HG02885 (cell line): ENCODE measurements at regions not wholly inside any gene's neighbourhood (a gene's known extent, or its start where the extent isn't known, plus 50 kb on each side); places are given as distances from the start of the nearest gene placed in this dataset.

ENCODE experiments used
- ATAC-seq: cut with Tn5 transposase; IDR thresholded peaks from one replicate; pipeline ENCODE4 v1.9.1; 2021; ENCODE audit warnings: mild to moderate bottlenecking; ENCODE audit not compliant: unreplicated experiment, poor library complexity

DNA sequence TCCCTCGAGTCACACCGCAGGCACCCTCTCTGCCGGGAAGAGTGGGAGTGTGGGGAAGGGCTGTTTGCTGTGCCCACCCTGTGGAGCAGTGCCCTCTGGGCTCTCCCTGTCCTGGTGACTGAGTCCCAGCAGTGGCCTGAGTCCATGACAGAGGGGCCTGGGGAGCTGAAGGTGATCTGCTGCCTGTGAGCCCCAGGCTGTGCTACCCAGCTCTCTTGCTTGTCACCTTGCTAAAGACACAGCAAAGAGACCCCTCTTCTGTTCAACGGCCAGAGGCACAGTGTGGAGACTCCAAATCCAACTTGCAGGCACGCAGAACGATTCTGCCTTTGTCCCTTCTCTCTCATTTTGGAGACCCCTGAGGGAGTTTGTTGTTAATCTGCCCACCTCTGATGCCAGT is 232.6 kb downstream of the OPA1 start:
- ATAC-seq: no peak

GRCh38 chr3:193826159-193826795 is 233.3 kb downstream of the OPA1 start:
- no peak for ATAC-seq

DNA sequence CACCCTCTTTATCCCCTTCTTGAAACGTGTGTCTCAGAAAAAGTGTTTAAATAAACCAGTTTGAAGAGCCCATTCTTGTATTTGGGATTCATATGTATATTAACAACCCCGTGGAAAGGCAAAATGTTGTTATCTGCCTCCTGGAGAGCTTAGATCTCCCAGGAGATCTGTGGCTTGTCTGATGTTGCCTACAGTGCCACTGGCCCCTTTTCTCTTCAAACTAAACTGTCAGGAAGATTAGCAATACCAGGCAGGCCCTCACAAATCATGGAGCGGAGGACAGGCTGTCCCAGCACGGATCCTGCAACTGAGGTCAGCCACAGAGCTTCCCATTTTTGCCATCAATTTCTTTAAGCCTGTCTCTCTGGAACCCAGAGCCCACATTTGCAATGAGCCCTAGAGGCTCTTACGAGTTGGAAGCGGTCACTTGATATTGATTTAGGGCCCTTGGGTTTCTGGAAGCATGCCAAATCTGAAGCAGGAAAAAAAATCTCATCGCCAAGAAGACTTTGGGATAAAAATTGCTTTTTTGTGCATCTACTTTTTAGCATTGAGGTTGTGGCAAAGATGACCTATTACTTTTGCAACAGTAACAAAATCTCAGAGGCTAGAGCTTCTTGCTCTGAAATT is 234.1 kb downstream of the OPA1 start:
- no peak for ATAC-seq

DNA sequence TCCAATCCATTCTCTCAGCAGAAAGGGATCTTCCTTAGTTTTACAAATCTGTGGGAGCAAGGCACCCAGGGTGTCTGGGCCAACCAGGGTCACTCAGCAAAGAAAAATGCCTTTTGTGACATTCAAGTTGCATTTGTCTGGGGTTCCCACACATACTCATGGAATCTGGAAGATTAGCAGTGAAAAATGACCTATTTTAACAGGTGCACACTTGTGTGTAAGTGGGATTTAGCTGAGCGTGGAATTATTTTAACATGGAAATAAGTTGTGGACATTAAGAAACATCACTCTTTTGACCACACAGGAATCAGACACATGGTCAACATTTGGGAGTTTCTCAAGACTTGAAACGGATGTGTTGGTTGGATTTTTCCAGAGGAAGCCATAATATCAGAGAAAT is 234.9 kb downstream of the OPA1 start:
- no peak for ATAC-seq

DNA sequence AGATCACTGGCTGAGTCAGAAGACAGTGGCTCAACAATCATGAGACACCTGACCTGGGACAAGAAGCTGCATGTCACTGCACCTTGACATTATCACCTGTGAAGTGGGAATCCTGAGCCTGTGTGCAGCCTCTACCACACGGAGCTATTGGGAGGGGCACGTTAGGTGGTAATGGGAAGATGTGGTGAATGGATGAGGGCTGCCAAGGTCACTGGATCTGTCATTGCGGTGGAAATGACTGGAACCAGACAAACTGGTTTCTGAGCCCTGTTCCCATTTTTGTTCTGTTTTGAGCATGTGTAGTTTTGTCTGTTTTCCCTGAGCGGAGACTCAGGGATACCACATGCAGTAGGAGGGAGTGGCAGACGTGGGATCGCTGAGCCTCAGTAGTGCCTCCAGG is 235.5 kb downstream of the OPA1 start:
- no peak for ATAC-seq

DNA sequence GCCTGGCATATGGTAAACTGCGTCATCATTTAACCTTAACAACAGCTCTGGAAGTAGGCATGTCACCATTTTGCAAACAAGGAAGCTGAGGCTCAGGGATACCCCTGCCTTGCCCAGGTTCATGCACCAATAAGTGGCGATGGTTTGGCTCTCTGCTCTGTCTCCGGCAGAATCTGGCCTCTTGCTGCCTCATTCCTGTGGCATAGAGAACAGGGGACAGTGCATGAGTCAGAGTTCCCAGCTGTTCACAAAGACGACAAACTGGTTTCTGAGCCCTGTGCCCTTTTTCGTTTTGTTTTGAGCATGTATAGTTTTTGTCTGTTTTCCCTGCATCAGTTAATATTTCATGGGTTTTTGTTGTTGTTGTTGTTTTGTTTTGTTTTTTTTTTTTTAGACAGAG is 236.8 kb downstream of the OPA1 start:
- no peak for ATAC-seq

DNA sequence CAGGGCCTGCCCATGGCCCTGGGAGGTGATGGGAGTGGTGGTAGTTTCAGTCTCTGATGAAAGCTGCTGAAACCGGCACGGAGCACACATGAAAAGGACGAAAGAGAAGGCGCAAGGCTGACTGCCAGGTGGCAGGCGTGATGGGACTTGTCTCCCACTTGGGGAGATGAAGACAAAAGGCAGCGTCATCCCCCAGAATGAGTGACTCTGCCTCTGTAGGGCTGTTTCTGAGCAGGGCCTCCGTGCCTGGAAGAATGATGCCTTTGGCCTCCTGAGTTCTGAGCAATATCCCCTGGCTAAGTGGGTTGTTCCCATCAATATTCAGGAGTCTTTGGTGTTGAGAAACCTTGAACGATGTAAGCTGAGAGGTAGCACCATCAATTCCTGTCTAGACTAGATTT is 237.8 kb downstream of the OPA1 start:
- no peak for ATAC-seq

DNA sequence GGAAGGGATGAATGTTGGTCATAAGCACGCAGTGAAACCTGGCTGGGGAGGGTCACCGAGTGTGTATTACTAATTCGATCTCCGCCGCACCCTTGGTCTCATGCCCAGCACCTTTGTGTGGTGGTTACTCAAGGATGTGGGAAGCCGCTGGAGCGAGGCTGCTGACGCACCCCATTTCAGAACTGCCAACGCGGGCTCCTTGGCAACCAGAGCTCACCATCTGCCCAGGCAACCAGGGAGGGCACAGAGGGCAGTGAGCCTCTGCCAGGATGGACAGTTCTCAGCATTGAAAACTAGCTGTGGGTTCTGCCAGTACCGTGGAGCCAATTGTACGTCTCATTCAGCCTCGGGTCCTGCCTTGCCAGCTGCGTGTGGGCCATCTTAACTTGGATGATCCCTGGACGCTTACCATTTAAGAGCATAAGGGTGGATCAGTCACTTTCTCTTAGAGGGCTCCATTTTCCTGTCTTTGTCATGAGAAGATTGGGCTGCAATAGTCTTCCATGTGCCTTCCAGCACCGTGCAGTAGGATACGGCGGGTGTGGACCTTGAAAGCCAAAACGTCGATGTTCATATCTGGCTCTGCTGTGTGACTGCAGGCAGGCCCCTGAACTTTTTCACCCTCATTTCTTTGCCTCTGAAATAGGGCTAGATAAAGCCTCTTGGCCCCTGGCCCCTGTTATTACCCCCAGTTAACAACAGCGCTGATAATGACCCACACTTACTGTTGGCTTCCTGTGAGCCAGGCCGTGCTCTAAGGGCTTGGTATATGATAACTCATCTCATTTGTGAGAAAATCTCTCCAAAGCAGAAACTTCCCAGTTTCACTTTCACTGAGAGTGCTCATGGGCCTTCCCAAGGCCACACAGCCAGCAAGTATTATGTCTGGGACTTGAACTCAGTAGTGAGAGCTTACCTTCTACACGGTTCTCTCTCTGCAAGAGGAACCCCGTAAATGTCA is 238.8 kb downstream of the OPA1 start:
- ATAC-seq: peak; percentile 69

DNA sequence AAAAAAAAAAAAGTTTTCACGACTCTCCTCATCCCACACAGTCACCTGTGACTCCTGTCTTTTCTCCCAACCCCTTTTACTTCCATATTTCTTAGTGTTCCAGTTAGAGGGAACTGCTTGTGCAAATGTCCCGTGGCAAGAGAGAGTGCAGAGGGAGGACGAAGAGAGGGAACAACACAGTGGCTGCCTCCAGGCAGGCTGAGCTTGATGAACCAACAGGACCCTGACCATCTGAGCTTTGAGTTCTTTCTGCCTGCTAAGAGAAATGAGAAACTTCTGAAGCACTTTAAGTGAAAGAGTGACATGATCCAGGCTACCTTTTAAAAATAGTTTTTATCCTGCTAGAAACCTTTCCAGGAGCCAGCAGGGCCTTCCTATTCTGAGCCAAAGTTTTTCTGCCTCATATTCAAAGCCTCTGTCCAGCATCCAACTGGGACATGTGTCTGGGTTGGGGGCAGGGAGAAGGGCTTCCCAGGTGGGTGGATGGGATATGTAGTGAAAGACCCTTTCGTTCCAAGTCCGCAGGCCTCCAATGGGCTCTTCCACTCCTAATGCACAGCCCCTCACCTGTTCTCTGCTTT is 239.9 kb downstream of the OPA1 start:
- no peak for ATAC-seq

- ATAC-seq: no peak
Observed at GRCh38 chr3:193833592-193833991, 240.6 kb downstream of the OPA1 start.

- ATAC-seq: no peak
Observed at GRCh38 chr3:193835414-193835813, 242.4 kb downstream of the OPA1 start.

DNA sequence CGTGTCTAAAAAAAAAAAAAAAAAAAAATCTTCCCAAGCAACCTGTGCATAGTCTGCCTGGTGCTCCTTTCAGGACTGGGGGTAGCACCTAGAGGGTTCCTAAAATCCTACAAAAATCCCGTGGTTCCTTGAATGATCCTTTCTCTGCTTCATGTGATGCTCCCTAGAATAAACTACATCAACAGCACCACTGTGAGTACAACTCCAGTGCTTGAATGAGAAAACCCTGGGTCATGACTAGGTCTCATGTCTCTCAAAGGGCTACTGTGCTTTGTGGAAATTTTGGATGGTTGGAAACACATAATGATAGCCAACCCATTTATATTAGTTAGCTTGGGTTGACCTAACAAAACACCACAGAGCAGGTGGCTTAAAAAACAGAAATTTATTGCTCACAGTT is 243.5 kb downstream of the OPA1 start:
- ATAC-seq: no peak

- ATAC-seq: no peak
Observed at GRCh38 chr3:193836918-193837317, 243.9 kb downstream of the OPA1 start.

- ATAC-seq: no peak
Observed at GRCh38 chr3:193837347-193837827, 244.4 kb downstream of the OPA1 start.

- ATAC-seq: no peak
Observed at GRCh38 chr3:193840111-193840641, 247.2 kb downstream of the OPA1 start.

GRCh38 chr3:193841581-193841980 is 248.6 kb downstream of the OPA1 start:
- no peak for ATAC-seq

- ATAC-seq: peak; percentile 76
Observed at GRCh38 chr3:193842029-193842798, 249.2 kb downstream of the OPA1 start.

DNA sequence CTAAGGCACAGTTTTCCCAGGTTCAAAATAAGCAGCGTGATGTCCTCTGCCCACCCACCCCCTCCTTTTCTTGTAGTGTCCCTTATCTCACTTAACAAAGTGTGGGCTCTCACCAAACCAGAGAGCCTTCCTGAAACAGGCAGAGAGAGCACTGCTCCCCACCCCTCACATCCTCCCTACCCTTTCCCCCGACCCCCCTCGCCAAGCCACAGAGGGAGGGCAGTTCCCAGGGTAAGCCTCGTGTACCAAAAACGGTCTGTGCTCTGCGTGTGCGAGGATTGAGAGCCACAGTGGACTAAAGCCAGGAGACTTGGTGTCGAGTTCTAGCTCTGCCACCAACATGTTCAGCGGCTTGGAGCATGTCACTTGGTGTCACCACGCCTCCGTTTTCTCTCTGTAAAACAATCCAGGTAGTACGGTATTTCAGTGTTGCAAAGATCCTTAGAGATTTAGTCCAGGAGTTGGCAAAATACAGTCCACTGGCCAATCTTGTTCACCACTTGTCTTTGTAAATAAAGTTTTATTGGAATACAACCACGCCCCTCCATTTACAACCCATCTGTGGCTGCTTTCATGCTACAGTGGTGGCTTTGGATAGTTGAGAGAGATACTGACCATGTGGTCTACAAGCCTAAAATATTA is 249.9 kb downstream of the OPA1 start:
- ATAC-seq: no peak
